ENCODE measurements at regions not wholly inside any gene's neighbourhood (a gene's known extent, or its start where the extent isn't known, plus 50 kb on each side); places are given as distances from the start of the nearest gene placed in this dataset.

DNA sequence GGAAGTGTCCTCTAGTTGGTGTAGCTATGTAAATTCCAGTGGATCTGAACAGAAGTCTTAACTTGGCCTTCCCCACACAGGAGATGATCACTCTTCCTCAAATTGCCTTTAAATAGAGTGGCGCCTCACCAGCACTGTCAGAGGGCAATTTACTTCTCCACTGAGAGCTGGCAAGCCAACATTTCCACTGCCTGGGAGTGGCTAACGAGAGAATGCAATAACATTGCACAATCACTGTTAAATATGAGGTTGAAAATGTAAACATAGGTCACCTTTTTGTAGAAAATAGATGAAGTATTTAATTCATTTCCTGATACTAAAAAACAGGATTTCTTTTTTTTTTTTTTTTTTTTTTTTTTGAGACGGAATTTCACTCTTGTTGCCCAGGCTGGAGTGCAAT, 55.4 kb upstream of the UBL3 start:
- H4K20me1 ChIP-seq (replicated peaks; ENCODE audit: insufficient read depth), result no peaks in the 10 kb centered on the region
- no peaks in the 10 kb centered on the region for H3K27me3 ChIP-seq (ENCODE audit: insufficient read depth)
- Mint-ChIP-seq H3K27me3 (ENCODE audit: insufficient read depth, low read depth, poor library complexity) (peaks cover 3% of the 10 kb centered on the region), H3K27ac (no peak overlapping the region), H3K36me3 (ENCODE audit: low read depth) (no peaks in the 10 kb centered on the region), H3K4me1 (peaks cover 17% of the 10 kb centered on the region), H3K9me3 (no peaks in the 10 kb centered on the region), H3K4me3 (no peak overlapping the region)
- no peak for ATAC-seq
- no peak overlapping the region for H3K4me2 ChIP-seq
- H3K4me1 ChIP-seq (ENCODE audit: insufficient read depth), result peaks cover 9% of the 10 kb centered on the region; the same call in 1 of the 2 replicates
- no peaks in the 10 kb centered on the region for H3F3A ChIP-seq (replicated peaks; ENCODE audit: low read depth)
- H3K27ac ChIP-seq (ENCODE audit: low read depth), result no peak overlapping the region
- no peaks in the 10 kb centered on the region for H3K36me3 ChIP-seq (ENCODE audit: insufficient read depth)
- H3K4me3 ChIP-seq, result no peak overlapping the region
- no peak for DNase-seq (ENCODE audit: low spot score)
- H3K9me2 ChIP-seq (ENCODE audit: insufficient read depth), result peaks cover 8% of the 10 kb centered on the region; the same call in 1 of the 2 replicates
- no peak for TF ChIP-seq ZNF331 (CRISPR knock-in tag; IDR thresholded peaks at IDR 0.05; ENCODE audit: low read depth)
- no peak for TF ChIP-seq EZH2phosphoT487 (IDR thresholded peaks at IDR 0.05; ENCODE audit: unreplicated experiment)
- TF ChIP-seq, protein P1, sequence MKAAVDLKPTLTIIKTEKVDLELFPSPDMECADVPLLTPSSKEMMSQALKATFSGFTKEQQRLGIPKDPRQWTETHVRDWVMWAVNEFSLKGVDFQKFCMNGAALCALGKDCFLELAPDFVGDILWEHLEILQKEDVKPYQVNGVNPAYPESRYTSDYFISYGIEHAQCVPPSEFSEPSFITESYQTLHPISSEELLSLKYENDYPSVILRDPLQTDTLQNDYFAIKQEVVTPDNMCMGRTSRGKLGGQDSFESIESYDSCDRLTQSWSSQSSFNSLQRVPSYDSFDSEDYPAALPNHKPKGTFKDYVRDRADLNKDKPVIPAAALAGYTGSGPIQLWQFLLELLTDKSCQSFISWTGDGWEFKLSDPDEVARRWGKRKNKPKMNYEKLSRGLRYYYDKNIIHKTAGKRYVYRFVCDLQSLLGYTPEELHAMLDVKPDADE (IDR thresholded peaks at IDR 0.05), result no peak
- TF ChIP-seq ZNF114 (CRISPR knock-in tag; IDR thresholded peaks at IDR 0.05), result no peak
- TF ChIP-seq POLR2AphosphoS5 (IDR thresholded peaks at IDR 0.05; ENCODE audit: low read depth), result no peak
- no peak for TF ChIP-seq EZH2 (IDR thresholded peaks at IDR 0.05; ENCODE audit: low read depth, unreplicated experiment)
- TF ChIP-seq JUNB (IDR thresholded peaks at IDR 0.05; ENCODE audit: unreplicated experiment), result no peak
- no peaks in the 10 kb centered on the region for H3K79me2 ChIP-seq (replicated peaks; ENCODE audit: insufficient read depth)
- H2AFZ ChIP-seq, result no peak overlapping the region

GRCh38 chr13:29903996-29904395, 53.6 kb upstream of the UBL3 start:
- H3K4me3 ChIP-seq, result no peak overlapping the region
- no peaks in the 10 kb centered on the region for H4K20me1 ChIP-seq (replicated peaks; ENCODE audit: insufficient read depth)
- no peaks in the 10 kb centered on the region for H3K79me2 ChIP-seq (replicated peaks; ENCODE audit: insufficient read depth)
- no peaks in the 10 kb centered on the region for H3K36me3 ChIP-seq (ENCODE audit: insufficient read depth)
- H3K27me3 Mint-ChIP-seq (ENCODE audit: insufficient read depth, low read depth, poor library complexity), result peaks cover 3% of the 10 kb centered on the region
- H3K27ac ChIP-seq (ENCODE audit: low read depth), result no peak overlapping the region
- no peaks in the 10 kb centered on the region for H3K36me3 Mint-ChIP-seq (ENCODE audit: low read depth)
- peaks cover 15% of the 10 kb centered on the region for H3K4me1 Mint-ChIP-seq
- no peaks in the 10 kb centered on the region for H3K27me3 ChIP-seq (ENCODE audit: insufficient read depth)
- H3K9me2 ChIP-seq (ENCODE audit: insufficient read depth), result peaks cover 14% of the 10 kb centered on the region; the same call in 1 of the 2 replicates
- H3K4me2 ChIP-seq, result no peak overlapping the region
- H3K27ac Mint-ChIP-seq, result no peak overlapping the region
- DNase-seq (ENCODE audit: low spot score), result no peak
- H3K9me3 Mint-ChIP-seq, result no peaks in the 10 kb centered on the region
- H3K4me1 ChIP-seq (ENCODE audit: insufficient read depth), result peaks cover 9% of the 10 kb centered on the region; the same call in 1 of the 2 replicates
- no peaks in the 10 kb centered on the region for H3F3A ChIP-seq (replicated peaks; ENCODE audit: low read depth)
- ATAC-seq, result no peak
- no peak overlapping the region for H3K4me3 Mint-ChIP-seq
- H2AFZ ChIP-seq, result no peak overlapping the region
- no peak for TF ChIP-seq ZNF331 (CRISPR knock-in tag; IDR thresholded peaks at IDR 0.05; ENCODE audit: low read depth)
- TF ChIP-seq REST (IDR thresholded peaks at IDR 0.05; ENCODE audit: unreplicated experiment), result no peak
- TF ChIP-seq POLR2AphosphoS5 (IDR thresholded peaks at IDR 0.05; ENCODE audit: low read depth), result no peak
- no peak for TF ChIP-seq EZH2 (IDR thresholded peaks at IDR 0.05; ENCODE audit: low read depth, unreplicated experiment)
- TF ChIP-seq JUNB (IDR thresholded peaks at IDR 0.05; ENCODE audit: unreplicated experiment), result no peak
- TF ChIP-seq, protein P1 (IDR thresholded peaks at IDR 0.05), result no peak
- TF ChIP-seq STAT1 (IDR thresholded peaks at IDR 0.05; ENCODE audit: unreplicated experiment), result no peak
- no peak for TF ChIP-seq CREB1 (CRISPR knock-in tag; IDR thresholded peaks at IDR 0.05; ENCODE audit: low read depth)
- TF ChIP-seq ZNF114 (CRISPR knock-in tag; IDR thresholded peaks at IDR 0.05), result no peak
- TF ChIP-seq, protein P2, sequence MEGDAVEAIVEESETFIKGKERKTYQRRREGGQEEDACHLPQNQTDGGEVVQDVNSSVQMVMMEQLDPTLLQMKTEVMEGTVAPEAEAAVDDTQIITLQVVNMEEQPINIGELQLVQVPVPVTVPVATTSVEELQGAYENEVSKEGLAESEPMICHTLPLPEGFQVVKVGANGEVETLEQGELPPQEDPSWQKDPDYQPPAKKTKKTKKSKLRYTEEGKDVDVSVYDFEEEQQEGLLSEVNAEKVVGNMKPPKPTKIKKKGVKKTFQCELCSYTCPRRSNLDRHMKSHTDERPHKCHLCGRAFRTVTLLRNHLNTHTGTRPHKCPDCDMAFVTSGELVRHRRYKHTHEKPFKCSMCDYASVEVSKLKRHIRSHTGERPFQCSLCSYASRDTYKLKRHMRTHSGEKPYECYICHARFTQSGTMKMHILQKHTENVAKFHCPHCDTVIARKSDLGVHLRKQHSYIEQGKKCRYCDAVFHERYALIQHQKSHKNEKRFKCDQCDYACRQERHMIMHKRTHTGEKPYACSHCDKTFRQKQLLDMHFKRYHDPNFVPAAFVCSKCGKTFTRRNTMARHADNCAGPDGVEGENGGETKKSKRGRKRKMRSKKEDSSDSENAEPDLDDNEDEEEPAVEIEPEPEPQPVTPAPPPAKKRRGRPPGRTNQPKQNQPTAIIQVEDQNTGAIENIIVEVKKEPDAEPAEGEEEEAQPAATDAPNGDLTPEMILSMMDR (conservative IDR thresholded peaks at IDR 0.05; ENCODE audit: low read depth in 2 of 2), result no peak

All from GM23338 (cell line).